HG02884 (cell line): ENCODE measurements at regions not wholly inside any gene's neighbourhood (a gene's known extent, or its start where the extent isn't known, plus 50 kb on each side); places are given as distances from the start of the nearest gene placed in this dataset.

Experiments used
- ATAC-seq: cut with Tn5 transposase; IDR thresholded peaks from one replicate; pipeline ENCODE4 v1.9.1; 2021; ENCODE audit warnings: mild to moderate bottlenecking, moderate library complexity; ENCODE audit not compliant: unreplicated experiment

DNA sequence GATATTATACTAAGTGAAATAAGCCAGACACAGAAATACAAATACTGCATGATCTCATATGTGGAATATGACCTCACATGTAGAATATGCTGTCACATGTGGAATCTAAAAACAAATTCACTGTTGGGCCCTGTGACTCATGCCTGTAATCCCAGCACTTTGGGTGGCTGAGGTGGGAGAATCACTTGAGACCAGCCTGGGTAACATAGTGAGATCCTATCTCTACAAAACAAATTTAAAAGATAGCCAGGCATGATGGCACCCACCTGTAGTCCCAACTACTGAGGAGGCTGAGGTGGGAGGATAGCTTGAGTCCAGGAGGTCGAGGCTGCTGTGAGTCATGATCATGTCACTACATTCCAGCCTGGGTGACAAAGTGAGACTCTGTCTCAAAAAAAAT is 160.3 kb downstream of the PTEN start:
- no peak for ATAC-seq

- ATAC-seq = no peak
Measured at GRCh38 chr10:88026031-88026430, 162.6 kb downstream of the PTEN start.

DNA sequence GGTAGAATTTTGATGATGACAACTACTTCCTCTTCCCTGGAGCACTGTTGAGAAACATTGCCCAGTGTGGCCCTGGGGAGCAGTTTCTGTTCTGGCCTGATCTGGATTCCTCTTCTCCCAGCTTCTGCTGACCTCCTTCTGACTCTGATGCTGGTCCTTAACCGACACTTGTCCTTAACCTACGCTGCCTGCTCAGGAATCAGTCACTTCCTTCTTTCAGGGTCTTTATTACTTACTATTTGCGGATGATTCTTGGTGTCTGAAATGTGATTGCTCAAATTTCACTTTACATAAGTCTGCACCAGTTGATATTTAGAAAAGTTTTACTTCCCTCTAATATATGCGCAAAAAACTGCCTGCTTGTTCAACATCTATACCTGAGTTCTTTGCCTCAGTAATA is 164.1 kb downstream of the PTEN start:
- peak; percentile 69 for ATAC-seq

DNA sequence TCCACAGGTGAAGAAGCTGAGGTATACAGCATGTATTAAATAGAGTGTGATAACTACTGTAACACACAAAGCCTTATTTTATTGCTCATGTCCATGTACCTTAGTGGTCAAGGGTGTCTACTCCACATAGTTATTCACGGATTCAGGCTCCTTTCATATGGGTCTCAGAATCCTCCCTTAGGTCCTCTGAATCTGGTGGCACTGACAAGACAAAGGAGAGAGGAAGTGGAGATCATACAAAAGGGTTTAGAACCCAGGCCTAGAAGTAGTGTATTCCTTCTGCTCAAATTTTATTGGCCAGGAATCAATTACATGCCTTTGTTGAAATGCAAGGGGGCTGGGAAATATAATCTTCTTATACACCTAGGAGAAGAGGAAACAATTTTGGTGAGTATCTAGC is 164.6 kb downstream of the PTEN start:
- no peak for ATAC-seq

DNA sequence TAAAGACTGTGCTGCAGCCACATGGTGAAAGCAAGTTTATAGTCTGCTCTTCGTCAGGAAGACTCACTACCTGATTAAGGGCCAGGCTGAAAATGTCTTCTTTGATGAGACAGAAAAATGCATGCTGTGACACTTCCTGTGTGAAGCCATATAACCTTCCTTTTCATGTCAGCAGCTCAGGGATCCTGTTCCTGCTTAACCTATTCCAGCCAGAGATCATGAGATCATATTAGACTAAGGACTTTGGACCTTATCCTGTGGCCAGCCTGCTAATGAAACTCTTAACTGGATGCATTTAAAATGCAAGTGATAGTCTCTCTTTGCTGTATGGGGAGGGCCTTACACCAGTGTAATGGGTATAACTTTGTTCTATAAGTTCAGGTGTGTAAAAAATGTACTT is 165.2 kb downstream of the PTEN start:
- no peak for ATAC-seq

DNA sequence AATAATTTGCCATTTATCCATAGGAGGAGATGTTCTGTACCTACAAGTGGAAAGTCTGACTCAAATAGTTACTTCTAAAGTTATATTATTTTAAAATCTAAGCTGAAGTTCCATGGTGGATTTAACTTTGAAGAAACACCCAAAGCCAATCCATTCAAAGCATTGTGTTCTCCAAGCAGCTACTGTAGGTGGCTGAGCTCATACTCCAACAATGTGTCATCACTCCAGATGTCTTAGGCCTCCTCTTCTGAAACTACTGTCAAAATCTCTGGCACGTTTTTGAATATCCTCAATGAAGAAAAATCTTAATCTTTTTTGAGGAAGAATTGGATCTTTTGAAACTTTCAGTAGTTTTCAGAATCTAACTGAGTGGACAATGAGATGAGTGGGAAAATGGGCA is 169.1 kb downstream of the PTEN start:
- no peak for ATAC-seq

GRCh38 chr10:88033385-88033784 is 170.0 kb downstream of the PTEN start:
- ATAC-seq = no peak

GRCh38 chr10:88033793-88034192 is 170.4 kb downstream of the PTEN start:
- ATAC-seq = no peak

GRCh38 chr10:88036126-88036525 is 172.7 kb downstream of the PTEN start:
- ATAC-seq = no peak

DNA sequence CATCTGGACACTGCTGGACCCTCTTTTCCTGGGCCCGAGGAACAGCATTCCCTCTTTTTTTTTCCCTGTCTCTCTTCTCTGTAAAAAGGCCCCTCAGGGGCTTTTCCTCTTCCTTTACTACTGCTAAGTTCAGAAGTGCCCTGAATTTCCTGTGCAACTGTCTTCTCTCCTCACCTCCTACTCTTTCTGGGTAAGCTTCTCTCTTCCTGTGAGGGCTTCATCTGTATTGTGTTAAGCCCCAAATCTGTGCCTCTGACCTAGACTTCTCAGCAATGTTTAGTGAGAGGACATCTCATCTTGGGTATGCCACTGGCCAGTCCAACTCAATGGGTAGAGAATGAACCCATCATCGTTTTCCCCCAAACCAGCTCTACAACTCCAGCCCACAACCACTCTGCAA is 174.2 kb downstream of the PTEN start:
- no peak for ATAC-seq

- ATAC-seq = no peak
Measured at GRCh38 chr10:88038268-88038667, 174.8 kb downstream of the PTEN start.

DNA sequence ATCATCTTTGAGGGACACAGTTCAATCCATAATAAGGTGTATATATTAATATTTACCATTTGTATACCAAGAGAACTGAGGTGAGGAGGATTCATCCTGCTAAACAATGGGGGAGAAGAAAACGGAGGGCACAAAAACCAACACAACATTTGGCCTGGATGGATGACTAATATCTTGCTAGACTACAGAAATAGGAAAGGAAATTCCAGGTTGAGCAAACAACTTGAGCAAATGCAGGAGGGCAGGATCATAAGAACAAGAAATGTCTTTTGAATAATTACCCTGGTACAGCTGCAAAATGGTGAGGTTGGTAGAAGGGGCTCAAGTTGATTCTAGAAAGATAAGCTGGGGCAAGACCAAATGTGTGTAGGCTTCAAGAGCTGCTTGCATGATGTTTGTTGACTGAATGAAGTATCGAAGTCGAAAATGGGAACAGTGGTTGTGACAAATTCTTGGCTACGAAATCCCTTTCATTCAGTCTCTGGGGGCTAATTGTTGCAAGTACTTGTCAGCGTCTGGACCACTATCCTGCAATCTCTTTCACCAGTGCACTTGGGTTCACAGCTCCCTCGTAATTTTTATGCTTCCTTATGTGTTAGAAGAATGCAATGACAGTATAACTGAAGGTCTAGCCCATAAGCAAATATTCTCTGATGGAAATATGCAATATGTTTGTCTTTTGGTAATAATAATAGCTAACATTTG is 176.2 kb downstream of the PTEN start:
- no peak for ATAC-seq

GRCh38 chr10:88041243-88042159 is 178.1 kb downstream of the PTEN start:
- no peak for ATAC-seq

DNA sequence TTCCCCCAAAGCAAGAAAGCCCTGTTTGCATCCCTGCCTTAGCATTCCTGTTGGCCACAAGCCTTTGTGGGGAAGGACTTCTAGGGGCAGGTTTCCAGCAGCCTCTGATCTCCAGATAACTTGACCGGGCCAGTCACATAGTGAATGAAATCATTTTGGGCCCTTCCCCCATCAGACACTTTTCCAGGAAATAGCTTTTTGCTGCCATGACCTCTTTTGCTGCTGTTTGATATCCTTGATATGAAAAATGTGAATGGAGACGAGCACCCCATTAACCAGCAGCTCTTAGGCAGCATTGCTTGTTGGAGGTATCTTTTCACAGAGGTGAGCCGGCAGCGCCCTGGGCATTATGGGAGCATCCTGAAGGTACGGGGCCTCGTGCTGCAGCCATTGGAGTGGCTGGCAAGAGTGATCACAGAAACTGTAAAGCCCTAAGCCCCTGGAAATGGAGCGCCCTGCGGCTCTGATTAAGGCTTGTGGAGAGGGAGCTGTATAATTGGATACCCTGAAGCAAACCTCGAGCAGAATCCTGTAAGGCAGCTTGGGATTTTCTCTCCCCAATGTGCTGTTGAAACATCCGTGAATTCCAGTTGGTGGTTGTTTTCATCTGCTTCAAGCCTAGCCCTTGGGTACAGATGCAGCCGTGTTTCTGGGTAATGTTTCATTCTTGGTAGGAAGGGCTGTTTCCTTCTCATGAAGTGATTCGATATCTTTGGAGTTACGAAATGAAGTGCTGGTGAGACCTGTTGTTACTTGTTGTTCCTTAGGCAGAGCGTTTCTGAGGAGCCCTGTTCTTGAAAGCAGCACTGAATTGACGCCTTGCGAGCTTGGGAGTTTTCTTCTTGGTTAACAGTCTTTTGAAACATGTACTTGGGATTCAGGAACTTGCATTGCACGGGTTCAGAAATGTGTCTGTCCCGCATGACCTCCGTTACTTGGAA is 179.0 kb downstream of the PTEN start:
- no peak for ATAC-seq

- no peak for ATAC-seq
Measured at GRCh38 chr10:88045096-88045495, 181.7 kb downstream of the PTEN start.

DNA sequence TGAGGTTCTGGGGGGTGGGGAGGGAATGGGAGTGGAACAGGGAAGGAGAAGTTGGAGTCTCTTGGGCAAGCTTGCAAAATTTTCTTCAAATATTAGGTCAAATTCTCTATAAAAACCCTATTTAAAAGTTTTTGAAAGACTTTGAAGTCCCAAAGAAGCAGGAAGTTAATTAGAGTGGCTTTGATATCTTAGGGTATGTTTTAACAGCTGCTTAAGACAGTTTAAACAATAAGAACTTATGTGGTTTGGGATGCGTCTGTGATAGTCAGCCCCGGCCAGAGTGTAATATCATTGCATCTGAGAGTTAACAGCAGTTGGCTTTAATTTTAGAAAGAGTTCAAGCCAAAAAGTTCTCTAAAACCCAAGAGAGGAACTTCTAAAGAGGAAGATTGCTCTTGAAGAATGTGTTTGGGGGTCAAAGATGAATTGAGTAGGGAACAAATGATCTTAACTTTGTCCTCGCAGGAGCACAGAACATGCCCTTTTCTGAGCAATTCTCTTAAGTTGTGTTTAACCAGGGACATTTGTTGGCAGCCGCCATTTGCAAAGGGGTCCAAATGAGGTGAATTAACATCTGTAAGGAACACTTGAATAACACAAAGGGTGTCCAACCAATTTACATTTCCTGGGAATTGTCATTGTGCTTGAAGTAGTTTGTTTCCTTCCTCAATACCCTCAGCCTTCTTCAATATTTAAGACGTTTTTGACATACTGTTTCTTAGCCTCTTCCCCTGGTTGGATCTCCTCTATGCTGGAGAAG is 182.4 kb downstream of the PTEN start:
- ATAC-seq = no peak

DNA sequence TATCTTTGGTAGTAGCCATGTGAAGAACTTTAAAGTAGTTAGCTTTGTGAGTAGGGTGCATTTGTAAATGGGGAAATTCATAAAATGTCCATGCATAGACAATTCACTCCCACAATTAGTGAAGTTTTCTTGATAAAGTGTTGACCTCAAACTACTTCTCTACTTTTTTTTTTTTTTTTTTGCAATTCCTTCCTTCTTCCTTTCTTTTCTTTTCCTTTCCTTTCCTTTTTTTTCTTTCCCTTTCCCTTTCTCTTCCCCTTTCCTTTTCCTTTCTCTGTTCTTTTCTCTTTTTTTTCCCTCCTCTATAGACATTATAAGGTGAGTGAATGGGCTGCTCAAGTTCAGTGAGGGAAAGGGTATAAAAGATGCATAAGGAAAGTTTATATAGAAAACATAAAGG is 184.2 kb downstream of the PTEN start:
- no peak for ATAC-seq

DNA sequence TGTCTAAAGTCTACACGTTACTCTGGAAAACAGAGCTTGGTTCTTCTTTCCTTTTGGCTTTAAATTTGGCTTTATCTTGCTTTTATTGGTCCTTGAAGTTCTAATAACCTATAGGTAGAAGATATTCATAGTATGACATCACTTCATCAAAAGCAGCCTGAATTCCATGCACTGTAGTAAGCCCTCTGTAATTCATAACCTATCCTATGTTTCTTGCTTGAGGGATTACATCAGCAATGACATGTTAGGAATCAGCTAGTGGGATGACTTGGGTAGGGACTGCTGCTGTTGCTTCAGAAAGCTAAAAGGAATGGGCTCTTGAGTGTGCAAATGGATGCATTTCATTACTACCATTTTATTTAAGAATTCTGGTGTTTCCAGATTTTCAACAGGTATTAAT is 184.9 kb downstream of the PTEN start:
- no peak for ATAC-seq

DNA sequence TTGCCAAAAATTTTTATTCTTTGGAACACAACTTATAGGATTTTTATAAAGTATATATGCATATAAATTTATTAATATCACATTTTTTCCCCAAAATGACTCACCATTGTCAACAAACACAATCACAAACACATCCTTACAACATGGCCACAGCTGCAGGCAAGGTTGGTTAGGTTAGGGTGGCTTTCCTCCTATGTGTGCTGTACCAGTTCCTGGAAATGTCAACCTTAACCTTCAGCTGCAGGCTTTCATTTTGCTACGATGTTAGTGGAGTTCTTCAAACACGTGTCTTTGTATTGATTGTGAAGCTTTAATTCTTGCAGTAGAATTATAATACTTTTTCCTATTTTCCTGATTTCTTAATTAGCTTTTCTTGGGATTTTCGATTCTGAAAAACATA is 185.8 kb downstream of the PTEN start:
- ATAC-seq = no peak

GRCh38 chr10:88057720-88058119 is 194.3 kb downstream of the PTEN start:
- no peak for ATAC-seq
